Fibroblast of skin of left quadriceps (primary cell): ENCODE measurements at regions not wholly inside any gene's neighbourhood (a gene's known extent, or its start where the extent isn't known, plus 50 kb on each side); places are given as distances from the start of the nearest gene placed in this dataset.
"Not testable (repeated sequence)": the region's sequence is repeated elsewhere in the genome, so short reads cannot be mapped to it uniquely, and the experiment has no call there.

ENCODE experiments used
- DNase-seq, 2 experiments: peaks; one replicate each; pipeline ENCODE4 v3.0.0-alpha.2; 2013; ENCODE audit warnings: low read depth in 2 of 2

- DNase-seq: no peak
Observed at GRCh38 chr5:163947848-163948666, 442.6 kb downstream of the MAT2B start.

GRCh38 chr5:163950248-163950647 lies 444.8 kb downstream of the MAT2B start:
- no peak for DNase-seq

GRCh38 chr5:163951069-163951468 lies 445.6 kb downstream of the MAT2B start:
- no peak for DNase-seq

- no peak for DNase-seq
Observed at GRCh38 chr5:163953901-163954300, 448.5 kb downstream of the MAT2B start.

- DNase-seq: not testable (repeated sequence)
Observed at GRCh38 chr5:163961230-163961629, 455.8 kb downstream of the MAT2B start.

- DNase-seq: peak; percentile 13 to 20
Observed at GRCh38 chr5:163963881-163964280, 458.5 kb downstream of the MAT2B start.

- DNase-seq: no peak
Observed at GRCh38 chr5:163964671-163965070, 459.3 kb downstream of the MAT2B start.

- no peak for DNase-seq
Observed at GRCh38 chr5:163967268-163967667, 461.8 kb downstream of the MAT2B start.

- DNase-seq: no peak
Observed at GRCh38 chr5:163968651-163969050, 463.2 kb downstream of the MAT2B start.

GRCh38 chr5:163976696-163977095 lies 471.3 kb downstream of the MAT2B start:
- DNase-seq: no peak

GRCh38 chr5:163978897-163979296 lies 473.5 kb downstream of the MAT2B start:
- DNase-seq: no peak

- DNase-seq: no peak
Observed at GRCh38 chr5:163988566-163988965, 483.1 kb downstream of the MAT2B start.

- DNase-seq: no peak
Observed at GRCh38 chr5:163993126-163993525, 487.7 kb downstream of the MAT2B start.

- DNase-seq: no peak
Observed at GRCh38 chr5:163995206-163995605, 489.8 kb downstream of the MAT2B start.

- no peak for DNase-seq
Observed at GRCh38 chr5:163997965-163998364, 492.5 kb downstream of the MAT2B start.

- no peak for DNase-seq
Observed at GRCh38 chr5:164000241-164000640, 494.8 kb downstream of the MAT2B start.

GRCh38 chr5:164000819-164001218 lies 495.4 kb downstream of the MAT2B start:
- DNase-seq: no peak

- DNase-seq: no peak
Observed at GRCh38 chr5:164002214-164002613, 496.8 kb downstream of the MAT2B start.

GRCh38 chr5:164002628-164003027 lies 497.2 kb downstream of the MAT2B start:
- DNase-seq: peak; percentile 58 to 62

GRCh38 chr5:164005071-164005470 lies 499.7 kb downstream of the MAT2B start:
- DNase-seq: no peak

GRCh38 chr5:164007064-164007463 lies 501.6 kb downstream of the MAT2B start:
- DNase-seq: no peak

- no peak for DNase-seq
Observed at GRCh38 chr5:164009621-164010020, 504.2 kb downstream of the MAT2B start.

GRCh38 chr5:164010900-164011299 lies 505.5 kb downstream of the MAT2B start:
- DNase-seq: no peak

GRCh38 chr5:164012371-164012770 lies 507.0 kb downstream of the MAT2B start:
- DNase-seq: no peak
